Bronchial epithelial cell (primary cell): ENCODE measurements at regions not wholly inside any gene's neighbourhood (a gene's known extent, or its start where the extent isn't known, plus 50 kb on each side); places are given as distances from the start of the nearest gene placed in this dataset.

Experiments
- DNase-seq: peaks from one replicate; pipeline ENCODE4 v3.0.0-alpha.2; 2010; ENCODE audit warnings: low read depth
- FAIRE-seq: peaks from 2 replicates; lab custom pipeline; 2011; peaks lifted over from hg19 to GRCh38; lab: Jason Lieb, UNC
- H3K27me3 ChIP-seq: 2 replicates; pipeline ENCODE4 v1.5.1; 2011; ENCODE audit warnings: low read length; ENCODE audit not compliant: control insufficient read depth, insufficient read depth
- H3K36me3 ChIP-seq: 2 replicates; pipeline ENCODE4 v1.5.1; 2011; ENCODE audit warnings: low read length; ENCODE audit not compliant: control insufficient read depth, insufficient read depth
- H3K4me3 ChIP-seq: 2 replicates; pipeline ENCODE4 v1.5.1; 2011; ENCODE audit warnings: mild to moderate bottlenecking, low read depth, low read length, control low read depth
- TF ChIP-seq, protein P1 (sequence below): IDR thresholded peaks from 2 replicates; pipeline ENCODE4 v1.5.1; 2011; ENCODE audit warnings: mild to moderate bottlenecking, moderate library complexity, low read length, control low read depth, inconsistent platforms; ENCODE audit not compliant: insufficient read depth, severe bottlenecking

DNA sequence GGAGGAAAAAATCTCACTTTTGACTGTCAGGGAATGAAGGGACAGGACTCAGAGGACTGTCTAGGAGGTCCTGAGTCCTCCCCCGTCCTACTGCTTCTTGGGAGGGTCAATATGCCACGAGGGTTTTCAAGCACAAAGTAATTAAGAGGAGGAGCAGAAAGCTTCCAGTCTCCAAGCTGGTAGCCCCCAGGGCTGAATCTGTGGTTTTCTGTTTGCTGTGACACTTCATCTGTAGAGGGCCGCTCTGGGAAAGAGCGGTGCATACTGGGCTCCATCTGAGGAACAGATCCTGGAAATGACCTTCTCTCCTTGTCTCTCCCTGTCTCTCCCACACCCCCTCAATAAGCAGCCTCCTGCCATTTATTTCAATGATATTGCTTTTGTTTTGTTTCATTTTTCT is 180.1 kb upstream of the SDK2 start:
- TF ChIP-seq, protein P1, sequence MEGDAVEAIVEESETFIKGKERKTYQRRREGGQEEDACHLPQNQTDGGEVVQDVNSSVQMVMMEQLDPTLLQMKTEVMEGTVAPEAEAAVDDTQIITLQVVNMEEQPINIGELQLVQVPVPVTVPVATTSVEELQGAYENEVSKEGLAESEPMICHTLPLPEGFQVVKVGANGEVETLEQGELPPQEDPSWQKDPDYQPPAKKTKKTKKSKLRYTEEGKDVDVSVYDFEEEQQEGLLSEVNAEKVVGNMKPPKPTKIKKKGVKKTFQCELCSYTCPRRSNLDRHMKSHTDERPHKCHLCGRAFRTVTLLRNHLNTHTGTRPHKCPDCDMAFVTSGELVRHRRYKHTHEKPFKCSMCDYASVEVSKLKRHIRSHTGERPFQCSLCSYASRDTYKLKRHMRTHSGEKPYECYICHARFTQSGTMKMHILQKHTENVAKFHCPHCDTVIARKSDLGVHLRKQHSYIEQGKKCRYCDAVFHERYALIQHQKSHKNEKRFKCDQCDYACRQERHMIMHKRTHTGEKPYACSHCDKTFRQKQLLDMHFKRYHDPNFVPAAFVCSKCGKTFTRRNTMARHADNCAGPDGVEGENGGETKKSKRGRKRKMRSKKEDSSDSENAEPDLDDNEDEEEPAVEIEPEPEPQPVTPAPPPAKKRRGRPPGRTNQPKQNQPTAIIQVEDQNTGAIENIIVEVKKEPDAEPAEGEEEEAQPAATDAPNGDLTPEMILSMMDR, result no peak
- H3K27me3 ChIP-seq, result no peaks in the 10 kb centered on the region
- H3K36me3 ChIP-seq, result no peaks in the 10 kb centered on the region
- FAIRE-seq, result no peak
- no peak for DNase-seq
- H3K4me3 ChIP-seq, result no peak overlapping the region

DNA sequence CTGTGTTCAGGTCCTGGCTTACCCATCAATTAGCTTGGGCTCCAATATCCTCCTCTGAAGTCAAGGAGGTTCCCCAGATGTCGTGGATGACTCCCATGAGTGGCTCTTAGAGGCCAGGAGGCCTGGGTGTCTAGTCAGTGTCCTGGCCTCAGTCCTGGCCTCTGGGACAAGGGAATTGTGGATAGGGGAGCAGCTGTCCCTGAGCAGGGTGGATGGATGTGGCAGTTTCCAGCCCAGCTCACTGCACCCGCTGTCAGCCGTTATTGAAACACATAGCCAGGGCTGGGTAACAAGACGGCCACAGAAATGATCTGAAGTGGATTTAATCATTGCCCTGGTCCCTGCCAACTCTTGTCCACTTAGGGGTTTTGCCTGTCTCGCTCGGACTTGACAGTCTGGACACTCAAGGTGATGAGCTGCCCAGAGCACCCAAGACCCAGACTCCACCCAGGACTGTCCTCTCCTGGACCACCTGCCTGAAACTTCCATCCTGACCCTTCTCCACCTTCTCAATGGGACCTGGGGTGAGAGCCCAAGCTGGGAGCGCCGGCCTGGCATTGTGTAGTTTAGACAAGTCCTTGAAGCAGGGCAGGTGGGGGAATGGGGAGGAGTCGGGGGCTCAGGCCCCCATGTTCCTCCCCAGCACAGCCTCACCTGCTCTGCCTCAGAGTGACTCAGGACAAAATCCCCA is 182.1 kb upstream of the SDK2 start:
- TF ChIP-seq, protein P1, result no peak
- no peak for FAIRE-seq
- H3K36me3 ChIP-seq, result no peaks in the 10 kb centered on the region
- H3K4me3 ChIP-seq, result no peak overlapping the region
- no peak for DNase-seq
- no peaks in the 10 kb centered on the region for H3K27me3 ChIP-seq

DNA sequence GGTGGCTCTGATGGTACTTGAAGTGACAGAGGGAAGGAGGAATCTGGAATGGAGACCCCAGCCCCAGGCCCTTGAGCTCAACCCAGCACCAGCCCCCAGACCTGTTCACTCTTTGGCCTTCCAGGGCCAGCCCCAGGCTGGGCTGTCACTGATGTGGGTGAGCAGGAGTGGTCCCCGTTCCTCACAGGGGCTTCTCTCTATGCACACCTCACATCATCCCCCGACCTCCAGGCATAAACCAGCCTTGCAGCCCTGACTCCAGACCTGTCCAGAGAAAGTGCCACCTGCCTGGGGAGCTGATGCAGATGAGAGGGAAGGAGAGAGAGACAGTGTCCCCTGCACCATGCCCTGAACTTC is 182.6 kb upstream of the SDK2 start:
- Histone ChIP-seq H3K4me3 (no peak overlapping the region), H3K27me3 (no peaks in the 10 kb centered on the region), H3K36me3 (no peaks in the 10 kb centered on the region)
- no peak for DNase-seq
- FAIRE-seq, result no peak
- TF ChIP-seq, protein P1, result no peak

DNA sequence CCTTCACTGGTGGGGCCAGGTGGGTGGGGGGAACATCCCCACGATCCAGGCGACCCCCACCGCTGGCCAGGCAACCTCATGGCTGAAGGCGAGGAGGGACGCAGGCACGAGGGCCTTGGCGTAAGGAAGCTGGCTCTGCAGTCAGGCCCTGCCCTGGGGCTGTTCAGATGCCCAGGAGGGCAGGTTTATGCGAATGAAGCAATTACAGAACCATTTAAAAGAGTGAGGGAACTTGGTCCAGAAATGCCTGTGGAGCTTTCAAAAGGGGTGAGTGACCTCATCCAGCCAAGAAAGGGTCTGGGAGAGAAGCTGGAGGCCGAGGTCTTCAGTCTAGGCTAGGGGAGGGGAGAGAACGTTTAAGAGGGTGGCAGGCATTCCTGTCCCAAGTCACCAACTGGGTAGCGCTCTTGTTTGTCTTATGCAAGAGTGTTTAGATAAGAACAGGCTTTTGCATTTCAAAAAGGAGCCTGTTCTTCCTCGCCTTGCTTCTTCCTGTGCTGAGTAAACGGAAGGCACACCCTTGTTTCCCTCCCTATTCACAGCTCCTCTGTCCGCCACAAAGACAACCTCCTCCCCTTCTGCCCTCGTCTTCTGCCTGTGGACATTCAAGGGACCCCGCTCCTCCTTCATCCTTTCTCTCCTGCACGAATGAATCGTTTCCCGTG is 183.5 kb upstream of the SDK2 start:
- TF ChIP-seq, protein P1, result no peak
- Histone ChIP-seq H3K4me3 (no peak overlapping the region), H3K36me3 (no peaks in the 10 kb centered on the region), H3K27me3 (no peaks in the 10 kb centered on the region)
- no peak for FAIRE-seq
- peak; percentile 33 for DNase-seq

DNA sequence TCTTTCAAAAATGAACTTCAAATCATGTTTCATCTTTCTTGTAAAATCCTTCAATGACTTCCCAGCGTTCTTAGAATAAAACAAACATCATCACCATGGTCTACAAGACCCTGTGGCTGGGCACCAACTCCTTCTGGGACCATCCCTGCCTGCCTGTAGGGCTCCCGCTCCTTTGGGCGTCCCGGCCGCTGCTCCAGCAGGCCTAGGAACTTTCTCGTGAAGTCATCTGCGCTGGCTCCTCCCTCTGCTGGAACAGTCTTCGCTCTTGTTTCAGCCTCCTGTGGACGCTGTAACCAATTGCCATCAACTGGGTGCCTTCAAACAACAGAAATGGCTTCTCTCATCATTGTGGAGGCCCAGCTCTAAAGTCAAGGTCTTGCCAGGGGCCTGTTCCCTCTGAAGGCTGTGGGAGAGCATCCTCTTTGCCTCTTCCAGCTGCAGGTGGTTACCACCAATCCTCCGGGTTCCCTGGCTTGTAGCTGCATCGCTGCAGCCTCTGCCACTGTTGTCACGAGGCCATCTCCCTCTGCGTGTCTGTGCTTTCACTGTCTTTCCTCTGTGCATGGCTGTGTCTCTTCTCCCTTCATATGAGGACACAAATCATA is 185.5 kb upstream of the SDK2 start:
- Histone ChIP-seq H3K27me3 (no peaks in the 10 kb centered on the region), H3K36me3 (no peaks in the 10 kb centered on the region), H3K4me3 (no peak overlapping the region)
- DNase-seq, result no peak
- FAIRE-seq, result peak; percentile 13
- TF ChIP-seq, protein P1, result no peak

DNA sequence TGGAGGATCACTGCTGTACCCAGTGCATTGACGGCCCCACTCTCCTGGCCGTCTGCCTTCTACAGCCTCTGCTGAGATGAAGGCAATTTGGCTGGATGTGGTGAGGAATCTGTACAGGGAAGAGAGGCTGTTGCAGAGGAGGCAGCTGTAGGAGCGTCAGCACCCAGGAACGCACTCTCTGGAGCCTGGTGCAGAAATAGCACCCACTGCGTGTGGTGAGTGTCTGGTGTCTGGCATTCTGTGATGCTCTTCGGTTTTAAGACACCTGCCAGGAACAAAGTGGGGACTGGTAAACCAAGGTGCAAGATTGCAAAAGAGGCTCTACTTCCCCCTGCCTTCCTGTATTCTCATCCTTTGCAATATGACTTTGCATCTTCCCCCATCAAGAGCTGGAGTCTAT is 187.5 kb upstream of the SDK2 start:
- TF ChIP-seq, protein P1, result no peak
- no peaks in the 10 kb centered on the region for H3K27me3 ChIP-seq
- FAIRE-seq (no peak), DNase-seq (no peak)
- H3K4me3 ChIP-seq, result no peak overlapping the region
- H3K36me3 ChIP-seq, result no peaks in the 10 kb centered on the region
